ENCODE measurements at regions not wholly inside any gene's neighbourhood (a gene's known extent, or its start where the extent isn't known, plus 50 kb on each side); places are given as distances from the start of the nearest gene placed in this dataset.

GRCh38 chr4:22070256-22070655 is 121.7 kb upstream of the KCNIP4 start:
- peaks cover 5 to 9% of the 10 kb centered on the region in 2 donors for H3K9me3 Mint-ChIP-seq
- no peak overlapping the region for H3K27ac Mint-ChIP-seq
- H3K36me3 Mint-ChIP-seq: no peaks in the 10 kb centered on the region

DNA sequence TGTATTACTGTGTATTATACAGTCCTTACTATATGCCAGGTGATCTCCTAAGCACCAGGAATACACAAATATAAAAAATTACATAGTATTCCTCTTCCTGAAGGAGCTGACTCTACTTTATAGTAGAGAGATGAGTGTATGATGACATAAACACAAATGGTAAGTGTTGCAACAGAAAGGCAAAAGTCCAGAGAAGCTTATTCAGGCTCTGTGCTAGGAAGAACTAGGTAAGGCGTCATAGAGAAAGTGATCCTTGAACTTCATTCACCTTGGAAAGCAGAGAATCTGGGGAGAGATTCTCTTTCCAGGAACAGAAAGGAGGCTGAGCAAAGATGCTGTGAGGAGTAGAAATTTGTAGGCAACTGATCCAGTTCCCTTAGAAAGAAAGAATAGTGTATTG is 115.0 kb upstream of the KCNIP4 start:
- Mint-ChIP-seq H3K9me3 (peaks cover 0 to 5% of the 10 kb centered on the region in 2 donors), H3K36me3 (no peaks in the 10 kb centered on the region), H3K27ac (no peak overlapping the region), H3K27me3 (no peaks in the 10 kb centered on the region), H3K4me3 (no peak overlapping the region), H3K4me1 (no peaks in the 10 kb centered on the region)
- no peak for ATAC-seq (replicated peaks)
- DNase-seq: no peak

More at GRCh38 chr4:22070256-22070655, 121.7 kb upstream of the KCNIP4 start:
- ATAC-seq (replicated peaks): no peak
- no peaks in the 10 kb centered on the region for H3K4me1 Mint-ChIP-seq
- H3K4me3 Mint-ChIP-seq: no peak overlapping the region
- no peak for DNase-seq
- H3K27me3 Mint-ChIP-seq: no peaks in the 10 kb centered on the region

DNA sequence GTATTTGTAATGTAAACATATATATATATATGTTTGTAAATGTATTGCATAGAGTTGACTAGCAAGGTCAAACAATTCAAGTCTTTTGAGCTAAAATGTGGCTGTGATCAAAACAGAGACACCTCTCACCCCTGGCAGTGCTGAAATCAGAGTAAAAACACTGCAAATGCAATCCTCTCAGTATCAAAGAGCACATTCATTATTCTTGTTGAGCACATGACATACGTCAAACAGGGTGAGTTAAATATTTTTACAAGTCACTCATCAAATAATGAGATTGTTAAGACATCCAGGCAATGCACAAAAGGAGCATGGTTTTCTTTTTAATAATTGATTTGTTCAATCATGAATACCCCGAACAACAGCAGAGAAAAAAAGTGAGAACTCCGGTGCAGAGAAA is 114.1 kb upstream of the KCNIP4 start:
- Mint-ChIP-seq H3K27me3 (no peaks in the 10 kb centered on the region), H3K36me3 (no peaks in the 10 kb centered on the region), H3K4me3 (no peak overlapping the region), H3K4me1 (no peaks in the 10 kb centered on the region), H3K27ac (no peak overlapping the region), H3K9me3 (peaks cover 0 to 8% of the 10 kb centered on the region in 2 donors)
- DNase-seq: no peak
- no peak for ATAC-seq (replicated peaks)

- no peaks in the 10 kb centered on the region for H3K4me1 Mint-ChIP-seq
- H3K4me3 Mint-ChIP-seq: no peak overlapping the region
- H3K36me3 Mint-ChIP-seq: no peaks in the 10 kb centered on the region
- H3K27ac Mint-ChIP-seq: no peak overlapping the region
- DNase-seq: no peak
- peaks cover 3 to 8% of the 10 kb centered on the region in 2 donors for H3K9me3 Mint-ChIP-seq
- H3K27me3 Mint-ChIP-seq: no peaks in the 10 kb centered on the region
- ATAC-seq (replicated peaks): no peak
Observed at GRCh38 chr4:22055954-22056353, 107.4 kb upstream of the KCNIP4 start.

- ATAC-seq (replicated peaks) (no peak), DNase-seq (no peak)
- no peaks in the 10 kb centered on the region for H3K27me3 Mint-ChIP-seq
- H3K9me3 Mint-ChIP-seq: peaks cover 0 to 8% of the 10 kb centered on the region in 2 donors
- H3K4me1 Mint-ChIP-seq: no peaks in the 10 kb centered on the region
- H3K36me3 Mint-ChIP-seq: no peaks in the 10 kb centered on the region
- H3K27ac Mint-ChIP-seq: no peak overlapping the region
- no peak overlapping the region for H3K4me3 Mint-ChIP-seq
Observed at GRCh38 chr4:22052076-22052475, 103.5 kb upstream of the KCNIP4 start.

DNA sequence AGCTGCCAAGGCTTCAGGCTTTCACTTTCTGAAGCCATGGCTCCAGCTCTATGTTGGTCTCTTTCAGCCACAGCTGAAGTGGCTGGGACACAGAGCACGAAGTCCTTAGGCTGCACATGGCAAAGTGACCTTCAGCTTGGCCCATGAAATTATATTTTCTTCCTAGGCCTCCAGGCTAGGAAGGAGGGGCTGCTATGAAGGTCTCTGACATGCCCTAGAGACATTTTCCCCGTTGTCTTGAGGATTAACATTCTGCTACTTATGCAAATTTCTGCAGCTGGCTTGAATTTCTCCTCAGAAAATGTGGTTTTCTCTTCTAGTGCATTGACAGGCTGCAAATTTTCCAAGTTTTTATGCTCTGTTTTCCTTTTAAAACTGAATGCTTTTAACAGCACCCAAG is 99.8 kb upstream of the KCNIP4 start:
- no peaks in the 10 kb centered on the region for H3K27me3 Mint-ChIP-seq

DNA sequence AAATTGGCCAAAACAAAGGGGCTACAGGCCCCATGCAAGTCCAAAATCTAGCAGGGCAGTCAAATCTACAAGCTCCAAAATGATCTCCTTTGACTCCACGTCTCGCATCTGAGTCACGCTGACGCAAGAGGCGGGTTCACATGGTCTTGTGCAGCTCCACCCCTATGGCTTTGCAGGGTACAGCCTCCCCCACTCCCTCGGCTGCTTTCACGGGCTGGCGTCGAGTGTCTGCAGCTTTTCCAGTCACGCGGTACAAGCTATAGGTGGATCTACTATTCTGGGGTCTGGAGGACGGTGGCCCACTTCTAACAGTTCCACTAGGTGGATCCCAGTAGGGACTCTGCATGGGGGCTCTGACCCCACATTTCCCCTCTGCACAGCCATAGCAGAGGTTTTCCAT is 99.2 kb upstream of the KCNIP4 start:
- H3K27ac Mint-ChIP-seq: no peak overlapping the region
- peaks cover 0 to 5% of the 10 kb centered on the region in 2 donors for H3K9me3 Mint-ChIP-seq
- no peaks in the 10 kb centered on the region for H3K27me3 Mint-ChIP-seq
- ATAC-seq (replicated peaks): no peak
- no peak for DNase-seq
- H3K4me3 Mint-ChIP-seq: no peak overlapping the region
- H3K4me1 Mint-ChIP-seq: no peaks in the 10 kb centered on the region
- H3K36me3 Mint-ChIP-seq: no peaks in the 10 kb centered on the region

More for the DNA sequence above, 99.8 kb upstream of the KCNIP4 start:
- Mint-ChIP-seq H3K27ac (no peak overlapping the region), H3K4me3 (no peak overlapping the region), H3K4me1 (no peaks in the 10 kb centered on the region), H3K36me3 (no peaks in the 10 kb centered on the region), H3K9me3 (peaks cover 0 to 5% of the 10 kb centered on the region in 2 donors)
- no peak for ATAC-seq (replicated peaks)
- DNase-seq: no peak

GRCh38 chr4:22045051-22045630 is 96.6 kb upstream of the KCNIP4 start:
- ATAC-seq (replicated peaks): no peak
- no peaks in the 10 kb centered on the region for H3K27me3 Mint-ChIP-seq
- peaks cover 2 to 5% of the 10 kb centered on the region in 2 donors for H3K9me3 Mint-ChIP-seq
- no peaks in the 10 kb centered on the region for H3K4me1 Mint-ChIP-seq
- no peak overlapping the region for H3K27ac Mint-ChIP-seq
- no peaks in the 10 kb centered on the region for H3K36me3 Mint-ChIP-seq
- DNase-seq: no peak
- no peak overlapping the region for H3K4me3 Mint-ChIP-seq

GRCh38 chr4:22031423-22031822 is 82.9 kb upstream of the KCNIP4 start:
- Mint-ChIP-seq H3K9me3 (peaks cover 5 to 6% of the 10 kb centered on the region in 2 donors), H3K36me3 (no peaks in the 10 kb centered on the region), H3K4me1 (no peaks in the 10 kb centered on the region), H3K27ac (no peak overlapping the region), H3K27me3 (no peaks in the 10 kb centered on the region), H3K4me3 (no peak overlapping the region)
- ATAC-seq (replicated peaks) (no peak), DNase-seq (no peak)

GRCh38 chr4:22030881-22031280 is 82.3 kb upstream of the KCNIP4 start:
- ATAC-seq (replicated peaks) (no peak), DNase-seq (no peak)
- Mint-ChIP-seq H3K27me3 (no peaks in the 10 kb centered on the region), H3K4me3 (no peak overlapping the region), H3K27ac (no peak overlapping the region), H3K36me3 (no peaks in the 10 kb centered on the region), H3K4me1 (no peaks in the 10 kb centered on the region), H3K9me3 (peaks cover 5 to 6% of the 10 kb centered on the region in 2 donors)

DNA sequence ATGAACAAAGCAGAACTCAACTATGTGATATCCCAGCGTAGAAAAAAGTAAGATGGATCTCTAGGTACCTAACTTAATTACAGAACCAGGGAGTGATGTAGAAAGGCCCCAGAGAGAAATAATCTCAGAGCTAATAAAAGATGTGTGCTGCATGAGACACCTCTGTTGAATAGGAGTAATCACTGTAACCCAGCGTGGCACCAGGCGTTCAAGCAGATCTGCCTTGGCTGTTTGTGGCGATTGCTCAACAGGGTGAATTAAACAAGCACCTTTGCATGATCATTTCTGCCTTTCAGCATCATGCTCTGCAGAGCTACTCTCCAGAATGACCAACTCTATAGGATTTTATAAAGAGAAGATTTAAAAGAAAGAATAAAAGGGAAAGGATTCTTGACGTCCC is 81.7 kb upstream of the KCNIP4 start:
- Mint-ChIP-seq H3K27me3 (no peaks in the 10 kb centered on the region), H3K9me3 (peaks cover 5 to 6% of the 10 kb centered on the region in 2 donors), H3K4me3 (no peak overlapping the region), H3K27ac (no peak overlapping the region), H3K4me1 (no peaks in the 10 kb centered on the region), H3K36me3 (no peaks in the 10 kb centered on the region)
- DNase-seq: no peak
- ATAC-seq (replicated peaks): no peak

DNA sequence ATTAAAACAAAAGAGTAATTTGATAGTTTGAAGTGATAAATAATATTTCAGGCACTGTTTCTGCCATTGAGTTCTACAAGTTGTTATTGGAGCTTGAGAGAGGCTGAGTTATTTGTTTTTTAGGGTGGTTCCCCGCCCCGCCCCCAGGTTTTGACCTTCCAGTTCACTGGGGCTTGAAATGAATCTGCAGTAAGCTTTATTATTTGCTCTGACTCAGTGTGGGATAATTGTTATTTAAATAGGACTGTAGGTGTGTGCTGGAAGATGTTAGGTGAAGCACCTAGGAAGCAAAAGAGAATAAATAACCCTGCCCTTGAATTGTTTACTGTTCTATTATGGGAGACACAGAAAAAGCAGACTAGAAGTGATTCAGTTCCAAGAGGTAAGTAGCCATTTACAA is 81.2 kb upstream of the KCNIP4 start:
- H3K27ac Mint-ChIP-seq: no peak overlapping the region
- H3K4me1 Mint-ChIP-seq: no peaks in the 10 kb centered on the region
- no peaks in the 10 kb centered on the region for H3K27me3 Mint-ChIP-seq
- H3K9me3 Mint-ChIP-seq: peaks cover 2 to 6% of the 10 kb centered on the region in 2 donors
- ATAC-seq (replicated peaks) (no peak), DNase-seq (no peak)
- H3K4me3 Mint-ChIP-seq: no peak overlapping the region
- no peaks in the 10 kb centered on the region for H3K36me3 Mint-ChIP-seq

DNA sequence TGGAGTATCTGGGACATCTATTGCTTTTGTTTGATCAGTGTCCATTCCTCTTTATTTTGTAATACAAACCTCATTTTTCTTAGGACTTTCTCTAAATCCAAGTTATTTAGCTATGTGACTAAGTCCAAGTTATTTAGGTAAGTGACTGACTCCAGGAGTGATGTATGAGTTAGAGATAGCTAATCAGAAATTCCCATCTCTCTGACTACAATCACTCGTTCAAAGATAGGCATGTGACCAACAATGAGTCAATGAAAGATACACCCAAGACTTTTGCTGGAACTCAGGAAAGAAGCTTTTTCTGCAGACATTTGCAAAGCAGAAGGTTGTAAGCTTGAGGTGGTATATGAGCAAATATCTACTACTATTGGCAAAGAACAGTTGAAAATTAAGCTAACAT is 72.5 kb upstream of the KCNIP4 start:
- Mint-ChIP-seq H3K4me1 (no peaks in the 10 kb centered on the region), H3K27me3 (no peaks in the 10 kb centered on the region), H3K27ac (no peak overlapping the region), H3K4me3 (no peak overlapping the region), H3K9me3 (no peaks in the 10 kb centered on the region), H3K36me3 (no peaks in the 10 kb centered on the region)
- ATAC-seq (replicated peaks) (no peak), DNase-seq (no peak)

GRCh38 chr4:22020129-22020528 is 71.6 kb upstream of the KCNIP4 start:
- H3K9me3 Mint-ChIP-seq: no peaks in the 10 kb centered on the region

GRCh38 chr4:22019676-22020075 is 71.1 kb upstream of the KCNIP4 start:
- Mint-ChIP-seq H3K27ac (no peak overlapping the region), H3K9me3 (no peaks in the 10 kb centered on the region), H3K4me3 (no peak overlapping the region), H3K36me3 (no peaks in the 10 kb centered on the region), H3K4me1 (no peaks in the 10 kb centered on the region), H3K27me3 (no peaks in the 10 kb centered on the region)
- ATAC-seq (replicated peaks): no peak
- no peak for DNase-seq

More at GRCh38 chr4:22020129-22020528, 71.6 kb upstream of the KCNIP4 start:
- H3K27ac Mint-ChIP-seq: no peak overlapping the region
- H3K27me3 Mint-ChIP-seq: no peaks in the 10 kb centered on the region
- ATAC-seq (replicated peaks): no peak
- DNase-seq: no peak
- H3K4me1 Mint-ChIP-seq: no peaks in the 10 kb centered on the region
- no peak overlapping the region for H3K4me3 Mint-ChIP-seq
- H3K36me3 Mint-ChIP-seq: no peaks in the 10 kb centered on the region
